Stimulated activated CD8-positive, alpha-beta memory T cell treated with anti-CD3 and anti-CD28 coated beads, Interleukin-4, amount 100 ng/mL, for 1 hour (primary cell): ENCODE measurements at regions not wholly inside any gene's neighbourhood (a gene's known extent, or its start where the extent isn't known, plus 50 kb on each side); places are given as distances from the start of the nearest gene placed in this dataset.

Source experiments
- DNase-seq, 2 donors: peaks; one replicate each; pipeline ENCODE4 v3.0.0-alpha.2; 2020; ENCODE audit warnings: low read depth in 2 of 2, low spot score in 1 of 2

- no peak for DNase-seq
Observed at GRCh38 chr2:191514613-191515012, 163.3 kb upstream of the NABP1 start.

DNA sequence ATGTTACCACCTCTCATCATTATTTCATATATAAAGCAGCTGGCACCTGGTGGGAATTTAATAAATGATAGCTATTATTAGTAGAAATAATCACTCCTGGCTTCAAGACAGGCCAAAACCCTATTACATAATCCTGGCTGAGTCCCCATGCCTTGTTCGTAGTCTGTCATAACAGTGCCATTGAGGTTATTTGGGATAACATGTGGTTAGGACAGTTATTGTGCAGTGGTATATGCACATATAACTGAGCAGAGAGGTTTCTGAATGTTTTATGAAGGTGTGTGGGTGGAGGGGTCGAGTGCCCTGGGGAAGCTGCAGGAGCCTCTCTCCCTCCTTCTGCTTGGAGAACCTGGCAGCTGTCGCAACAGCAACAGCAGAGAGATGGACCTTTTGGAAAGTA, 162.4 kb upstream of the NABP1 start:
- DNase-seq = no peak

- no peak for DNase-seq
Observed at GRCh38 chr2:191516260-191516659, 161.7 kb upstream of the NABP1 start.

- DNase-seq = no peak
Observed at GRCh38 chr2:191521608-191522208, 156.2 kb upstream of the NABP1 start.

DNA sequence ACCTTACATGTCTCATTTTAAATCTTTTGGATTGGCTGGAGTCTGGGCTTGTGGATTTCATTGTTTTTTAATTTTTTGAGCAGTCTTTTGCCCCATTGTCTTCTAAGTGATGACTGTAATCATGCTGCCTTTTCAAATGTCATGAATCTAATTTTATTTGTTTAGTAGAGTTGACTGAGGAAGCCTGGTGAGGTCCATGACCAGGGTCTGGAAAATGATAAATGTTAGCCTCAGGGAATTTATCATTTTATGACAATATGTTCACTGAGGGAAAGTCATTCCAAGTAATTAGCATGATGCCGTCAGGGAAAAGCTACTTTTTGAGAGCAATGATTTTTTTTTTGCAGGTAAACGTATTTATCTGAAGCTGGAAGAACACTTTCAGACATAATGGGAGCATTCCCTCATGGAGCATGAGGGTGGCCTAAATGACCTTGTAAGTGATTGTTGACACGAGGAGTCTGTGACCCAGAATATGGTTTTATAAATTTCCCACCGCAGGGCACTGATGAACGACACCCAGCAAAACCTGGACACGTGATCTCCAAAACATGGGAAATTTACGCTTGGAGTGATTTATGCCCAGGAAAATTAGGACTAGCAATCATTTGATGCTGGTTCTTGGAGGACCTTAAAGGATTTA, 155.3 kb upstream of the NABP1 start:
- DNase-seq = no peak

DNA sequence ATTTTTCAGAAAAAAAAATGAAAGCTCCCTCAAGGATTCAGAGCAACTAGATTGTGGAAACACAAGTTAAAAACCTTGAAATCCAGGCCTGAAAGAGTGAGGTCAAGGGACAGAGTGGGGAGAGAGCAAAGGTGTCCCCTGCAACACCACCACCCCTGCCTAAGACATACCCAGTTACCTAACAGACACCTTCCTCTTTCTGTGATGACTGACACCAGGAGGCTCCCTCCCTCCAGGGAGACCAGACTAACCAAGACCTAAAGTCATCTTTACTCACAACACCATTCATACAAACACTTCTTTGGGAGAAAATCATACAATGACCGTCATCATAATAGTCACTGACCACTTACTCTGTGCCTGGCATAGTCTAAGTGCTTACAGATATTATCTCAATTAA, 151.8 kb upstream of the NABP1 start:
- no peak for DNase-seq

DNA sequence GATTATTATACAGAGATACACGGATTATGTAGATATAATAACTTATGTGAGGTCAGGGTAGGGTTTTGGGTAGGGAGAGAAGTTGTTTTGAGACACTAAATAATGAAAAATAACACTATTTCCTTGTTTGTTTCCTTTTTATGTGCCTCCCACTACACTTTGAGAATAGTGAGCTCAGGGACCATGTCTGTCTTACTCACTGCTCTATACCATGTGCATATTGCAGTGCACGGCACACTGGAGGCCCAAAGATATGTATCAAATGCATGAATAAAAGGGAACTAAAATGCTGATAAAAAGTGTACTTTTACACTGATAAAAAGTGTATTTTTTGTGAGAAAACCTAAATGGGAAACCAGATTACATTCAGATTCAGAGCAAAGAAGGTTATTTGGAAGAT, 151.4 kb upstream of the NABP1 start:
- DNase-seq = no peak

GRCh38 chr2:191526953-191527556, 150.9 kb upstream of the NABP1 start:
- no peak for DNase-seq

DNA sequence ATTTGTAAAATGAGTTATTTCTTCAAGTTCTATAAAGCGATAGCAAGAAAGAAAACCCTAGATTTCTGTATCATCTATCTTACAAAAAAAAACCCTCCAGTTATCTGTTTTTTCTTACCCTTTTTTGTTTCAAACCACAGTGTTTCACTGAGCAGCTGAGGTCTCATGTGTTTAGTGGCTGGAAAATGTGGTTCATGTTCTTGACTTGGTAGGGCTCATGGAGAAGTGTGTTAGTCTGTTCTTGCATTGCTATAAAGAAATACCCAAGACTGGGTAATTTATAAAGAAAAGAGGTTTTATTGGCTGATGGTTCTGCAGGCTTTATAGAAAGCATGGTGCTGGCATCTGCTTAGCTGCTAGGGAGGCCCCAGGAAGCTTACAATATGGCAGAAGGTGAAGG, 147.3 kb upstream of the NABP1 start:
- no peak for DNase-seq

- DNase-seq = no peak
Observed at GRCh38 chr2:191533693-191534180, 144.2 kb upstream of the NABP1 start.

- no peak for DNase-seq
Observed at GRCh38 chr2:191537921-191538320, 140.0 kb upstream of the NABP1 start.

DNA sequence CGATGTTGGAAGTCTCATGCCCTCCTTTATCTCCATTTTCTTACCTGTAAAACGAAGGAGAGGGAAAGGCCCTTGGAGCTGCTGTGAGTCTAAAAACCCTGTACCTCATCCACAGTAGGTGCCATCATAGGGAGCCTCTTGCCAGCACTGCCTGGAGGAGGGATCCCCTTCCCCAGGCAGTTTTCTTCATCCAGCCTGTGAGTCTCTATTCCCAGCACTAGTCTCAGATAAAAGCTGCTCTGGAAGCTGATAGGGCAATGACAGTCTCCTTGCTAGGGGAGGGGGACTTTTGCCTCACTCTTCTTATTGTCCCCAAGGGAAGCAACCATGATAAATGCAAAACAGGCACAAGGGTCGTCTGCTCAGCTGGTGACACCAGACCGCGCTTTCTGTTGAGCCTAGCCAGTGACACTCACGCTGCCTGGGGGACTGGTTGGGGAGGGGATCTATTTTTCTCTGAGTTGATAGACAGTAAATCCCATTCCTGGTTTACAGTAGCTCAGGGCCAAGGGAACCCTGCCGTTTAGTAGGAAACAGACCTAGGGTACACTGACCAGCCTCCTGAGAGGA, 139.5 kb upstream of the NABP1 start:
- no peak for DNase-seq

DNA sequence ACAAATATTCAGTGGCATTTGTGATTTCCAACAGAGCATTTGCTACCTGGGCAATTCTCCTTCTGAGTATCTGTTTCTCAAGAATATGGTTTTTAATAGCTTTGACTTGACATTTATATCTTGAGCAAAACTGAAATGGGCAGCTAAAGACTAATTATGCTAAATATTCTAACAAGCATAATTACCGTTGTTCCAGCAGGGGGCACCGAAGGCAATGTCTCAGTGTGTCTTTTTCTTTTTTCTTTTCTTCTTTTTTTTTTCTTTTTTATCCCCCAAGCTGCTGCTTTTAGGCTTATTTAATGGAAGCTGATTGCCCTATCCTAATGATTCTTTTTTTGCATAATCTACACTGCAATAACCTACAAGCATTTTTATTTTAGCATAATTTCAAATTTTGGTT, 138.9 kb upstream of the NABP1 start:
- DNase-seq = no peak

GRCh38 chr2:191540681-191541080, 137.3 kb upstream of the NABP1 start:
- DNase-seq = no peak

DNA sequence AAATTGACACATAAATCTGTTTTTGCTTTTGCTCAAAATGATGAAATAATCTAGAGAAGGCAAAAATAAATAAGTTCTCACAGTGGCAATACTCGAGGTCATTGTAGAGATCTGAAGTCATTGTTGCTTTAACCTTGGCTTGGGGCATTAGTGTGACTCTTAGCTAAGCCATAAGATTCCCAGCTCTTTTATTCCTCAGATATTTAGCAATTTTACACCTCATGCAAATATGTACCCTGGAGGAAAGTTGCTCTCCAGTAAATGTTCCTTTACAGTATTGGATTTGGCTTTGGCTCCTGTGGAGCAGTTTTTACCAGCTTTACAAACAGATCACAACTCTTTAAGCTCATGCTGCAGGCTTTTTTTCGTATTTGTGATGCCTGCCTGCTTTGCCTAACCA, 134.2 kb upstream of the NABP1 start:
- no peak for DNase-seq

GRCh38 chr2:191544461-191545062, 133.4 kb upstream of the NABP1 start:
- no peak for DNase-seq

GRCh38 chr2:191545361-191545760, 132.6 kb upstream of the NABP1 start:
- no peak for DNase-seq

GRCh38 chr2:191552066-191552465, 125.9 kb upstream of the NABP1 start:
- DNase-seq = no peak

GRCh38 chr2:191554240-191554639, 123.7 kb upstream of the NABP1 start:
- DNase-seq = no peak

- peak; percentile 41 to 67 for DNase-seq
Observed at GRCh38 chr2:191555092-191555742, 122.7 kb upstream of the NABP1 start.

DNA sequence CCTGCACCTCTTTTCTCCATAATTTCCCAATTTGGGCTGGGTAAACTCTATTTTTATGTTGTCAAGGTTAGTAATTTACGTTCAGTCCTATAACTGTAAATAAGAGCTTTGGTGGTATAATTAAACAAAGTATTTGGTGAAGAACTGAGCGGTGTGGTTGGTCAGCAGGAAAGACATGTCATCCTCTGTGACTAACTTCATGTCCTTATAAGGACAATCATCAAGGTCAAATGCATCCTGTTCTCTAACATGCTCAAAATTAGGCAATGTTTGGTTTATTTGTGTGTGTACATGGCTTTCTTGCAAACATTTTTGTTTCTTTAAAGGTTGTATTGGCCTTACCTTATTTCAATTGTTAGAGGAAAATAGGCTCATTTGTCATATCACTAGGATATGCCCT, 121.5 kb upstream of the NABP1 start:
- no peak for DNase-seq
